H1 (cell line): ENCODE measurements at regions not wholly inside any gene's neighbourhood (a gene's known extent, or its start where the extent isn't known, plus 50 kb on each side); places are given as distances from the start of the nearest gene placed in this dataset.

ENCODE experiments used
- ATF2 ChIP-seq: IDR thresholded peaks from 2 replicates; pipeline ENCODE4 v1.6.1; 2012; ENCODE audit warnings: low read length, inconsistent platforms
- CTCF ChIP-seq, 3 experiments: IDR thresholded peaks; 1 replicate in 2 of 3; 2 replicates in 1 of 3; pipeline versions ENCODE4 v1.5.1 to v1.6.1; 2011; ENCODE audit warnings: low read length in 3 of 3, mild to moderate bottlenecking in 3 of 3, inconsistent platforms in 2 of 3, low read depth in 1 of 3, moderate library complexity in 1 of 3; ENCODE audit not compliant: insufficient read depth in 1 of 3; ENCODE audit errors: control extremely low read depth in 1 of 3
- EP300 ChIP-seq, 2 experiments: IDR thresholded peaks; 1 replicate in 1 of 2; 2 replicates in 1 of 2; pipeline ENCODE4 v1.6.1; 2011 to 2012; ENCODE audit warnings: low read depth in 2 of 2, low read length in 2 of 2, mild to moderate bottlenecking in 2 of 2, borderline replicate concordance in 1 of 2, inconsistent platforms in 1 of 2, moderate library complexity in 1 of 2
- EZH2 ChIP-seq: fragments of 200-600 bp; sonication (generic); IDR thresholded peaks from 2 replicates; pipeline ENCODE4 v1.7.1; 2012; ENCODE audit warnings: low read depth, mild to moderate bottlenecking, moderate library complexity, low read length, inconsistent platforms; ENCODE audit not compliant: severe bottlenecking
- JUN ChIP-seq: IDR thresholded peaks from 2 replicates; pipeline ENCODE4 v1.6.1; 2011; ENCODE audit warnings: low read depth, mild to moderate bottlenecking, improper control_type of control experiment, low read length
- POLR2A ChIP-seq, 2 experiments: IDR thresholded peaks; 1 replicate in 1 of 2; 2 replicates in 1 of 2; pipeline ENCODE4 v1.6.1; 2011; ENCODE audit warnings: low read depth in 2 of 2, low read length in 2 of 2, mild to moderate bottlenecking in 2 of 2; ENCODE audit errors: control extremely low read depth in 1 of 2
- YY1 ChIP-seq: IDR thresholded peaks from 2 replicates; pipeline ENCODE4 v1.6.1; 2011; ENCODE audit warnings: low read depth, mild to moderate bottlenecking, low read length
- TF ChIP-seq, protein P1 (sequence below): IDR thresholded peaks from 2 replicates; pipeline ENCODE4 v1.6.1; 2012; ENCODE audit warnings: inconsistent platforms

GRCh38 chr3:6095006-6095405 lies 765.9 kb upstream of the GRM7 start:
- TF ChIP-seq POLR2A (IDR thresholded peaks at IDR 0.05; ENCODE audit: control extremely low read depth in 1 of 2, low read depth in 2 of 2, low read length in 2 of 2): no peak
- no peak for TF ChIP-seq EP300 (IDR thresholded peaks at IDR 0.05; ENCODE audit: borderline replicate concordance in 1 of 2, low read depth in 2 of 2, low read length in 2 of 2)
- no peak for TF ChIP-seq CTCF (IDR thresholded peaks at IDR 0.05; ENCODE audit: control extremely low read depth in 1 of 3, insufficient read depth in 1 of 3, low read depth in 1 of 3, low read length in 3 of 3)
- no peak for TF ChIP-seq EZH2
- no peak for TF ChIP-seq YY1
- no peak for TF ChIP-seq JUN
- TF ChIP-seq, protein P1, sequence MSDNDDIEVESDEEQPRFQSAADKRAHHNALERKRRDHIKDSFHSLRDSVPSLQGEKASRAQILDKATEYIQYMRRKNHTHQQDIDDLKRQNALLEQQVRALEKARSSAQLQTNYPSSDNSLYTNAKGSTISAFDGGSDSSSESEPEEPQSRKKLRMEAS: no peak
- no peak for TF ChIP-seq ATF2
